Calu3 (cell line): ENCODE measurements at regions not wholly inside any gene's neighbourhood (a gene's known extent, or its start where the extent isn't known, plus 50 kb on each side); places are given as distances from the start of the nearest gene placed in this dataset.

Experiments used
- BruUV-seq: library from RNA; stranded (reverse); fragments of 400-500 nt; replicated peaks from 2 replicates; lab custom pipeline; 2021; lab: Mats Ljungman, UMichigan
- CTCF ChIA-PET: fragments of 300-600 bp; sonication (Branson Sonifier 250); formaldehyde crosslinking; loops from one replicate; lab custom pipeline; 2022; ENCODE audit warnings: antibody characterized with exemption; lab: Charles Lee
- DNase-seq: peaks from one replicate; pipeline ENCODE4 v3.0.0; 2022
- H3K27ac Mint-ChIP-seq: one replicate; pipeline ENCODE4 v1.8.0; 2022; ENCODE audit warnings: mixed read lengths; ENCODE audit not compliant: unreplicated experiment
- H3K27me3 Mint-ChIP-seq: one replicate; pipeline ENCODE4 v1.8.0; 2022; ENCODE audit warnings: mixed read lengths; ENCODE audit not compliant: unreplicated experiment
- H3K36me3 Mint-ChIP-seq: one replicate; pipeline ENCODE4 v1.8.0; 2022; ENCODE audit warnings: mild to moderate bottlenecking, moderate library complexity, mixed read lengths; ENCODE audit not compliant: insufficient read depth, unreplicated experiment
- H3K4me1 Mint-ChIP-seq: one replicate; pipeline ENCODE4 v1.8.0; 2022; ENCODE audit warnings: mild to moderate bottlenecking, low read depth, mixed read lengths; ENCODE audit not compliant: unreplicated experiment
- H3K4me3 Mint-ChIP-seq: one replicate; pipeline ENCODE4 v1.8.0; 2022; ENCODE audit warnings: mild to moderate bottlenecking, low read depth, moderate library complexity, mixed read lengths; ENCODE audit not compliant: unreplicated experiment
- H3K9me3 Mint-ChIP-seq: one replicate; pipeline ENCODE4 v1.8.0; 2022; ENCODE audit warnings: low read depth, mixed read lengths; ENCODE audit not compliant: unreplicated experiment
- CTCF ChIP-seq: fragments of 200-600 bp; IDR thresholded peaks from one replicate; pipeline ENCODE4 v1.8.0; 2022; ENCODE audit warnings: antibody characterized with exemption; ENCODE audit not compliant: unreplicated experiment
- intact Hi-C: fragments of 100-400 bp; cut with micrococcal nuclease; formaldehyde crosslinking; loops from one replicate; pipeline ENCODE4 v1.10.0; 2022; ENCODE audit not compliant: unreplicated experiment

DNA sequence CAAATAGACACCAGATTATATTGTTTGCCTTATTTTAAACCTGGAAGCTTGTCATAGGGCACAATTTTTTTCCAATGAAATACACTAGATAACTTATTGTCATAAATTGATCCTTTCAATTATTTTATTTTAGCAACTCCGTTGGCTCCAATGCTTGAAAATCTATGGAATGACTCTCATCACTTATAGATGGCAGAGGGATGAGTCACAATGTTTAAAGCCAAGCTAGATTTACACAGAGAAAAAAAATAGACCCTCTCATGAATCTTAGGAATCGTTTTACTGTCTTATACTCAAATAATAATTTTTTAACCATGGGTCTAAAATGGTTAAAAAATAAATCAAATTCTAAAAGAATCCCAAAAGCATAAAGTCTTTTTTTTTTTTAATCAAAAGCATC, 1276.6 kb upstream of the FLRT2 start:
- Mint-ChIP-seq H3K27me3 (no peaks in the 10 kb centered on the region), H3K27ac (no peak overlapping the region), H3K4me3 (no peak overlapping the region), H3K9me3 (peaks cover 4% of the 10 kb centered on the region), H3K4me1 (no peaks in the 10 kb centered on the region), H3K36me3 (no peaks in the 10 kb centered on the region)
- BruUV-seq = no TSS peak
- no peak for DNase-seq
- no peak for TF ChIP-seq CTCF
- intact Hi-C loops = no loop called here
- CTCF ChIA-PET = no interaction called here

GRCh38 chr14:84254290-84254689, 1275.7 kb upstream of the FLRT2 start:
- no peak for DNase-seq
- Mint-ChIP-seq H3K4me3 (no peak overlapping the region), H3K4me1 (no peaks in the 10 kb centered on the region), H3K27ac (no peak overlapping the region), H3K9me3 (peaks cover 7% of the 10 kb centered on the region), H3K27me3 (no peaks in the 10 kb centered on the region), H3K36me3 (no peaks in the 10 kb centered on the region)
- CTCF ChIA-PET = no interaction called here
- intact Hi-C loops = no loop called here
- no peak for TF ChIP-seq CTCF
- BruUV-seq = no TSS peak

- H3K27ac Mint-ChIP-seq = no peak overlapping the region
- intact Hi-C loops = no loop called here
- no peak for DNase-seq
- BruUV-seq = no TSS peak
- CTCF ChIA-PET = no interaction called here
- H3K4me1 Mint-ChIP-seq = no peaks in the 10 kb centered on the region
- TF ChIP-seq CTCF = no peak
- H3K4me3 Mint-ChIP-seq = no peak overlapping the region
- H3K27me3 Mint-ChIP-seq = no peaks in the 10 kb centered on the region
- H3K9me3 Mint-ChIP-seq = peaks cover 5% of the 10 kb centered on the region
- no peaks in the 10 kb centered on the region for H3K36me3 Mint-ChIP-seq
Measured at GRCh38 chr14:84262932-84263331, 1267.0 kb upstream of the FLRT2 start.

- no TSS peak for BruUV-seq
- TF ChIP-seq CTCF = no peak
- no peaks in the 10 kb centered on the region for H3K4me1 Mint-ChIP-seq
Measured at GRCh38 chr14:84272290-84272721, 1257.6 kb upstream of the FLRT2 start.

More at GRCh38 chr14:84272290-84272721, 1257.6 kb upstream of the FLRT2 start:
- no peaks in the 10 kb centered on the region for H3K27me3 Mint-ChIP-seq
- H3K9me3 Mint-ChIP-seq = peaks cover 10% of the 10 kb centered on the region
- CTCF ChIA-PET = no interaction called here
- no peak for DNase-seq
- no peak overlapping the region for H3K27ac Mint-ChIP-seq
- H3K4me3 Mint-ChIP-seq = no peak overlapping the region
- intact Hi-C loops = no loop called here
- H3K36me3 Mint-ChIP-seq = no peaks in the 10 kb centered on the region
